HCT116 (cell line): ENCODE measurements at regions not wholly inside any gene's neighbourhood (a gene's known extent, or its start where the extent isn't known, plus 50 kb on each side); places are given as distances from the start of the nearest gene placed in this dataset.

Source experiments
- ATAC-seq: fragments of 200-7000 bp; cut with Tn5 transposase; 2 replicates; pipeline ENCODE4 v1.9.1; 2020; ENCODE audit warnings: mild to moderate bottlenecking, moderate library complexity
- BruUV-seq: library from RNA; stranded (reverse); fragments of 400-500 nt; replicated peaks from 2 replicates; lab custom pipeline; 2021; lab: Mats Ljungman, UMichigan
- CTCF ChIA-PET: fragments of 300-600 bp; sonication (Branson Sonifier 250); formaldehyde crosslinking; loops from one replicate; lab custom pipeline; 2021; ENCODE audit warnings: antibody characterized with exemption; lab: Charles Lee
- POLR2A ChIA-PET: fragments of 300-600, 350-600 bp; sonication (Branson Sonifier 250); formaldehyde crosslinking; loops from one replicate; lab custom pipeline; 2021; ENCODE audit warnings: antibody characterized with exemption; lab: Charles Lee
- RAD21 ChIA-PET, 2 experiments: fragments of 300-600 bp; sonication (Branson Sonifier 250); formaldehyde crosslinking; loops; one replicate each; lab custom pipeline; 2023; ENCODE audit warnings: low total read pairs in 2 of 2; ENCODE audit not compliant: uncharacterized antibody in 2 of 2, unreplicated experiment in 2 of 2, low non-redundant PET in 1 of 2; lab: Charles Lee
- DNase-seq: peaks from one replicate; pipeline ENCODE4 v3.0.0-alpha.2; 2010; ENCODE audit warnings: low read depth, low spot score
- H2AFZ ChIP-seq: fragments of 200-600 bp; shearing (Covaris generic), sonication (generic); 2 replicates; pipeline ENCODE4 v1.6.1; 2017; ENCODE audit warnings: low read depth, mixed run types, mixed read lengths, antibody characterized with exemption, low read length; ENCODE audit not compliant: poor library complexity, severe bottlenecking
- H3K27ac ChIP-seq: 2 replicates; pipeline ENCODE4 v1.5.1; 2012; ENCODE audit warnings: low read depth, low read length
- H3K27me3 ChIP-seq: fragments of 200-600 bp; sonication (generic); 2 replicates; pipeline ENCODE4 v1.6.1; 2016; ENCODE audit warnings: mixed run types, low read length, mixed read lengths; ENCODE audit not compliant: insufficient read depth
- H3K36me3 ChIP-seq, 2 experiments: fragments of 200-500 bp in 1 of 2; fragments of 200-600 bp in 1 of 2; sonication (Bioruptor generic) in 1 of 2; sonication (generic) in 1 of 2; 2 replicates each; pipeline versions ENCODE4 v1.5.1 to v1.6.1; 2014 to 2016; ENCODE audit warnings: low read length in 2 of 2, inconsistent platforms in 1 of 2, mixed read lengths in 1 of 2, mixed run types in 1 of 2; ENCODE audit not compliant: insufficient read depth in 2 of 2, control insufficient read depth in 1 of 2
- H3K4me1 ChIP-seq, 2 experiments: fragments of 200-600 bp in 1 of 2; sonication (generic) in 1 of 2; 2 replicates each; pipeline versions ENCODE4 v1.5.1 to v1.6.1; 2012 to 2017; ENCODE audit warnings: low read length in 2 of 2, inconsistent platforms in 1 of 2, mild to moderate bottlenecking in 1 of 2, mixed read lengths in 1 of 2, mixed run types in 1 of 2, moderate library complexity in 1 of 2; ENCODE audit not compliant: insufficient read depth in 2 of 2, control insufficient read depth in 1 of 2
- H3K4me2 ChIP-seq: fragments of 200-600 bp; sonication (generic); 2 replicates; pipeline ENCODE4 v1.6.1; 2017; ENCODE audit warnings: mixed run types, low read length, mixed read lengths
- H3K4me3 ChIP-seq, 2 experiments: fragments of 200-600 bp in 1 of 2; sonication (generic) in 1 of 2; replicated peaks in 1 of 2; 2 replicates each; pipeline ENCODE4 v1.5.1; 2011 to 2016; ENCODE audit warnings: low read length in 2 of 2, control low read depth in 1 of 2, low read depth in 1 of 2, mild to moderate bottlenecking in 1 of 2, mixed read lengths in 1 of 2, mixed run types in 1 of 2
- H3K79me2 ChIP-seq: fragments of 200-600 bp; sonication (generic); 2 replicates; pipeline ENCODE4 v1.6.1; 2017; ENCODE audit warnings: mild to moderate bottlenecking, mixed run types, low read length, moderate library complexity, mixed read lengths; ENCODE audit not compliant: insufficient read depth
- H3K9ac ChIP-seq: fragments of 200-600 bp; sonication (generic); 2 replicates; pipeline ENCODE4 v1.6.1; 2016; ENCODE audit warnings: low read length, mixed read lengths
- H3K9me2 ChIP-seq: fragments of 200-600 bp; sonication (generic), shearing (Covaris generic); 2 replicates; pipeline ENCODE4 v1.6.1; 2017; ENCODE audit warnings: mixed run types, mild to moderate bottlenecking, moderate library complexity; ENCODE audit not compliant: insufficient read depth
- H3K9me3 ChIP-seq, 2 experiments: fragments of 200-500 bp in 1 of 2; fragments of 200-600 bp in 1 of 2; sonication (Bioruptor generic) in 1 of 2; sonication (generic) in 1 of 2; 2 replicates each; pipeline ENCODE4 v1.6.1; 2014 to 2017; ENCODE audit warnings: low read length in 2 of 2, mixed read lengths in 2 of 2, inconsistent platforms in 1 of 2, low read depth in 1 of 2, mild to moderate bottlenecking in 1 of 2, mixed run types in 1 of 2, moderate library complexity in 1 of 2; ENCODE audit not compliant: control insufficient read depth in 1 of 2, insufficient read depth in 1 of 2
- H4K20me1 ChIP-seq: fragments of 200-600 bp; sonication (generic), shearing (Covaris generic); 2 replicates; pipeline ENCODE4 v1.6.1; 2017; ENCODE audit warnings: mixed run types, mild to moderate bottlenecking, moderate library complexity; ENCODE audit not compliant: insufficient read depth
- ATF3 ChIP-seq: IDR thresholded peaks from 2 replicates; pipeline ENCODE4 v1.6.1; 2012
- EZH2 ChIP-seq: fragments of 200-600 bp; sonication (generic); IDR thresholded peaks from 2 replicates; pipeline ENCODE4 v1.6.1; 2017; ENCODE audit warnings: antibody characterized with exemption, mixed run types
- EZH2phosphoT487 ChIP-seq: fragments of 200-600 bp; IDR thresholded peaks from 2 replicates; pipeline ENCODE4 v1.6.1; 2018; ENCODE audit warnings: antibody characterized with exemption, borderline replicate concordance
- SP1 ChIP-seq: IDR thresholded peaks from 2 replicates; pipeline ENCODE4 v1.6.1; 2012; ENCODE audit warnings: low read depth
- intact Hi-C: fragments of 100-400 bp; cut with micrococcal nuclease; formaldehyde crosslinking; loops from 2 replicates; pipeline ENCODE4 v1.10.0; 2022

- Histone ChIP-seq H3K9me2 (no peaks in the 10 kb centered on the region), H3K4me3 (no peak overlapping the region), H4K20me1 (no peaks in the 10 kb centered on the region), H3K9ac (no peak overlapping the region), H3K36me3 (no peaks in the 10 kb centered on the region), H3K4me2 (no peak overlapping the region), H2AFZ (no peak overlapping the region), H3K4me1 (no peaks in the 10 kb centered on the region), H3K27ac (no peak overlapping the region), H3K9me3 (no peaks in the 10 kb centered on the region), H3K79me2 (no peaks in the 10 kb centered on the region), H3K27me3 (peaks cover 19% of the 10 kb centered on the region)
- intact Hi-C loops = no loop called here
- POLR2A ChIA-PET = no interaction called here
- CTCF ChIA-PET = no interaction called here
- no TSS peak for BruUV-seq
- DNase-seq (no peak), ATAC-seq (no peak)
- TF ChIP-seq EZH2phosphoT487 (no peak), ATF3 (no peak), SP1 (no peak)
- RAD21 ChIA-PET = no interaction called here
Measured at GRCh38 chr2:129460299-129461198, 518.9 kb upstream of the RAB6C start.

- ATAC-seq = no peak
- H3K27ac ChIP-seq = no peak overlapping the region
- CTCF ChIA-PET = no interaction called here
- H3K4me3 ChIP-seq = no peak overlapping the region
- H3K79me2 ChIP-seq = no peaks in the 10 kb centered on the region
- POLR2A ChIA-PET = no interaction called here
- BruUV-seq = no TSS peak
- no peaks in the 10 kb centered on the region for H4K20me1 ChIP-seq
- peaks cover 10% of the 10 kb centered on the region; the same call in 1 of the 2 replicates for H3K27me3 ChIP-seq
- H3K9ac ChIP-seq = no peak overlapping the region
- no peaks in the 10 kb centered on the region for H3K9me2 ChIP-seq
- intact Hi-C loops = no loop called here
- RAD21 ChIA-PET = no interaction called here
- H3K4me2 ChIP-seq = no peak overlapping the region
- no peaks in the 10 kb centered on the region for H3K4me1 ChIP-seq
- no peaks in the 10 kb centered on the region for H3K9me3 ChIP-seq
- no peak for TF ChIP-seq EZH2
- TF ChIP-seq, all 23 proteins: peak for 0
- H2AFZ ChIP-seq = no peak overlapping the region
- H3K36me3 ChIP-seq = no peaks in the 10 kb centered on the region
- no peak for DNase-seq
Measured at GRCh38 chr2:129462349-129462748, 517.1 kb upstream of the RAB6C start.
